ENCODE measurements at regions not wholly inside any gene's neighbourhood (a gene's known extent, or its start where the extent isn't known, plus 50 kb on each side); places are given as distances from the start of the nearest gene placed in this dataset.

DNA sequence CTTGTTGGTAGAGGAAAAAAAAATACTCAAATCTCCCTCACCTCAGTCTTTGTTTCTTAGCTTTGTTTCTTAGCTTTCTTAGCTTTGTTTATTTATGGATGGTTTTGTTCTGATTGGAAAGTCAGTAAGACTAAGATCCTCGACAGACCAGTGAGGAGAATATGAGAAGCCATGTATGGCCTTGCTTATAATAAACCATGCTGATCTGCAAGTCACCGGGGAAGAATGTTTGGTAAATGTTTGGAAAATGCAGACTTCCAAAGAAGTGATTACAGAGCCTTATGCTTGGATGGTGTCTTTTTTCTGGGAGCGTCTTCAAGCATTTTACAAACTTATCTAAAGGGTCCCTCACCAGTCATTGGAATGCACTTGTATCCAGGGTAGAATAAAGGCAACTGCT lies 90.1 kb upstream of the NOCT start:
- DNase-seq (ENCODE audit: low read depth): no peak

GRCh38 chr4:138919094-138919936 lies 96.3 kb upstream of the NOCT start:
- DNase-seq (ENCODE audit: low read depth): peak; percentile 72

DNA sequence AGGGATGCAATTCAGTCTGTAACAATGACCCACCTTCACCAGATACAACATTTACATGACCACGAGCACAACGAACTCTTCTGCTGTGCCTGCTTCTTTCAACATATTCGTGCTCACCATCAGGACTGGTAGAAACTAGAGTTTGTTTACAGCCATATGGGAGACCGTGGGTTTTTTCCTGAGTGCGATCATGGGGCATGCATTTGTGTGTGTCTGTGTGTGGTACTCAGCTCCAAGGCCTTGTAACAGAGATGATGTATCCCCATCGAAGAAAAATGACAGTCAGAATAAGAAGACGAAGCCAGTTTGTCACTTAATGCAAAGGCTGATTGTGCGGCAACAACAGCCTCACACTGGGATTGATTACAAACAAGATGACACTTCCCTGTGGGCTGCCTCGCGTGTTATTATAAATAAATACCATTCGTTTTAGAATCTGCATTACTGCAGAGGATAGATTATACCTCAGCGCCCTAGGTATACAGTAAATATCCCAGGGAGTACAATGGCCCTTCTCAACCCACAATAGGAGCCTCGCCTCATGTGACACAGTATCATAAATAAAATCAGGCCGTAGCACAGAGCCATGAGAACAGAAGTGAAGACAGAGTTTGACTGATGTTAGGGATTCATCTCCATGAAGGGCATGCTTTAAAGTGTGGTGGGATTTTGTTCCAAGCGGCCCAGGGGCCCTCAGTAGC lies 97.3 kb upstream of the NOCT start:
- no peak for DNase-seq (ENCODE audit: low read depth)

GRCh38 chr4:138916763-138917162 lies 98.8 kb upstream of the NOCT start:
- no peak for DNase-seq (ENCODE audit: low read depth)

GRCh38 chr4:138915756-138916155 lies 99.8 kb upstream of the NOCT start:
- no peak for DNase-seq (ENCODE audit: low read depth)

DNA sequence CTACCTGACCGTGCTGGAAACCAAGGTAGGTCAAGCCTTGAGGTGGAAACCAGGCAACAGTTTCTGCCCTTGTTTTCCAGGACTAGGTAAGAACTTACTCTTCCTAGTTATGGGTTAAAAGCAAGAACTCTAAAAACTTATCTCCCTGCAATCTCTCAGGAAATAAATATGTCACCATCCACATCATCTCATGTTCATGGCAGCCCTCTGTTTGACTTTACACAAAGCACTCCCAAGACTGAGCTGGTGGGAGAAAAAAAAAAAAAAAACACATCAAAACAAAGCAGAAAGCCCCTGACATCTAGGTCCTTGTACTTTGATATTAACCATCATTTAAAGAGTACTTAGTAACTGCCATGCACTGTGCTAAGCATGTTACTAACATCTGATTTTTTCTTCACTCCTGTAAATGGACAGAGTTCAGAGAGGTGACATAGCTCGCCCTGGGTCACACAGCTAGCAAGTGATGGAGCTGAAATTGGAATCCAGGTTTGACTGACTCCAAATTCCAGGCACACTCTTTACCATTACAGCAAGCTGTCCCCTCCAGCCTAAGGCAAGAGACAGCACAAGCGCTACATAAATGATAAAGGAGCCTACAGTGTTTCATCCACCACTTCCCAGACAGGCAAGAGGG lies 102.8 kb upstream of the NOCT start:
- DNase-seq (ENCODE audit: low read depth): no peak

DNA sequence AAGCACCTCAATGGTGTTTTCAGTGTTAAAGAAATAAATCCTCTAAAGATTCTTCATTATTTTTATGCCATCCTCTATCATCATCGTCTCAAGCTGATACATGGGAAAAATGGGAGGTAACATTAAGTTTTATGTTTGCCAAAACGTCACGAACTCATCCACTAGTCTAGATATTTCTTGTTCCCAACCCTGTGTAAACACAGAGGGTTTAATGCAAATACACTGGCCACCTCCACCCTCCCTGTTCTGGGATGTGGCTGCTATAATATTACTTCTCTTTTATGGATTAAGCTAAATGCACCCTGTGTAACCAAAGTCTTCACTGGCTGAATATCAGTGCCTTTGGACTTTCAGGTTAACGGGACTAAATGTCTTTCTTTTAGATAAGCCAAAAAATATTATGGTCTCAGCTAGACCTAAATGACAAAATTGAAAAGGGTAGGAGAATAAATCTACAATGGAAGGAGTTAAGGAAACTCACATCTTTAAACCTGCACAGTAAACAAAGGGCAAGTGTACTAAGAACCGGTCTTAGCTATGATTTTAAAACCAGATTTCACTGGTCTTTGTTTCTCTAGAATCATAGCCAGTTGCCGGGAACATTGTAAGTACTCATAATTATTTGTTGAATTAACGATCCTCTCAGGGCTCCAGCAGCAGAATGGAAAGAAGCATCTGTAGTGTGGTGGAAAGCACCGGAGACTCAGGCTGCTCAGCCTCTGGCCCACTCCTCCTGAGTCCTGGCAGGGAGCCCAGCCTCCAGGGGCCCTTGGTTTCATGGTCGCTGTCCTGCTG lies 103.5 kb upstream of the NOCT start:
- peak; percentile 8 for DNase-seq (ENCODE audit: low read depth)

DNA sequence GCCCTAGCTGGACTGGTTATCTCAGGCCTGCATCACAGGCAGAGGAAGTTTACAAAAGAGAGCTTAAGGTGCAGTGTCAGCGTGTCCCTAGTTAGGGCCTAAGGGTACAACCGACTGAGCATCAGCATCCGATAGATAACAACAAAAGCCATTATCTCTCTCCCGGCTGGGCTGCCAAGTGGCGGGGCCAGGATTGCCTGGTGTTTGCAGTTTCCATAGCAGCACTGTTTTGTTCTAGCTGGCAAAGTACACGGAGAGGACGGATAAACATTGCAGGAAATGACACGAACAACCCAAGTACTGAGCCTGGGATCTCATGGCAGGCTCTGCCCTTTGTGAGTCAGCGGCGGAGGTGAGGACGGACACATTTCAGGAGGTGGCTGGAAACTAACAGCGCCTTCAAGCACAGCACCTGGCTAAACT lies 104.7 kb upstream of the NOCT start:
- peak; percentile 84 for DNase-seq (ENCODE audit: low read depth)

DNA sequence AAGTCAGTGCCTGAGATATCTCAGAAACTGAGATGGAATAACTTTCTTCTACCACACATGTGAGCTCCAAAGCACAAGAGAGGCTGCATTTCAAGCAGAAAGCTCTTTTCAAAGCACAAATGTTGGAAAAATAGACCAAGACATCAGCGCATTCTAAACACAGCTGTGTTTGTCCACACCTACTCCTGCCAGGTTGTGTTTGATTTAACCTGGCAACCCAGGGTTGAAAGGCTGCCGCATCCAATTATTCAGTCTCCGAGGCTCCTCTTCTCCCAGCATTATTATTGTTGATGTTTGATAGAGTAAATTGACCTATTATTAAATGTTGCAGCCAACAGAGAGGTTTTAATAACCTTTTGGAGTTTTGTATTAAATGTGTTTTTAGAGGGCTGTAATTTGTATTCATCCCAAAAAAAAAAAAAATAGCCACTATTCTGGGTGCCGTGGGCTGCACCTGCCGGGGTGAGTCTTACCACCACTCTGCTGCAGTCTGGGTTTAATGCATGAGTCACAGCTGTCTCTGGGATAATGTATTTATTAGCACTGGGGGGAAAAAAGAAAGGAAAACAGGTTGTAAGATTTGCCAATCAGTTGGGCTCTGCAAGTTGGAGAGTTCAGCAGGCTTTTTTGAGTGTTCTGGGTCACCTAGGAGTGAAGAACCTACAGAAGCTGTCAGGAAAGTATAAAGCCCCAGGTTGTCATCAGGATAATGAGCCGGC lies 105.2 kb upstream of the NOCT start:
- DNase-seq (ENCODE audit: low read depth): peak; percentile 32

- no peak for DNase-seq (ENCODE audit: low read depth)
Measured at GRCh38 chr4:138909587-138909986, 106.0 kb upstream of the NOCT start.

- DNase-seq (ENCODE audit: low read depth): no peak
Measured at GRCh38 chr4:138908134-138908533, 107.4 kb upstream of the NOCT start.

GRCh38 chr4:138907174-138907573 lies 108.4 kb upstream of the NOCT start:
- DNase-seq (ENCODE audit: low read depth): no peak

DNA sequence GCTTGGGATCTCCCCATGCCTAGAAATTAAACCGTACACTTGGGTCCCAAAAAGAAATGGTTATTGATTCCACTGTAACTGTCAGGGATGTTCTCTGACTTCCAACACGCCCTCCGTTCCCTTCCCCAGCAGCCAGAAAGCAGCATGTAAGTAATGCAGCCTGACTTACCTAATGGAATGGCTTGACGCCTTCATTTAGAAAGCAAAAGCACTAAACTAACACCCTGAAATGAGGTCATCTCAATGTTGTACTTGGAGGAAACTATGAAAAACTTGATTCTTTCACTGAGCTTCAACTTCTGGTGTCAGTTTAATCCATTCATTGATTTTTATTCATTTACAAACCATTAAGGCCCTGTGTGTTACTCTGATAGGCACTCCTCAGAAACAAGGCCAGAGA lies 110.8 kb upstream of the NOCT start:
- no peak for DNase-seq (ENCODE audit: low read depth)

GRCh38 chr4:138903185-138903584 lies 112.4 kb upstream of the NOCT start:
- DNase-seq (ENCODE audit: low read depth): no peak

GRCh38 chr4:138902705-138903104 lies 112.9 kb upstream of the NOCT start:
- DNase-seq (ENCODE audit: low read depth): no peak

GRCh38 chr4:138901177-138901576 lies 114.4 kb upstream of the NOCT start:
- DNase-seq (ENCODE audit: low read depth): no peak

- DNase-seq (ENCODE audit: low read depth): no peak
Measured at GRCh38 chr4:138899999-138900398, 115.6 kb upstream of the NOCT start.

- DNase-seq (ENCODE audit: low read depth): no peak
Measured at GRCh38 chr4:138898282-138898681, 117.3 kb upstream of the NOCT start.

GRCh38 chr4:138897811-138898226 lies 117.8 kb upstream of the NOCT start:
- peak; percentile 70 for DNase-seq (ENCODE audit: low read depth)

DNA sequence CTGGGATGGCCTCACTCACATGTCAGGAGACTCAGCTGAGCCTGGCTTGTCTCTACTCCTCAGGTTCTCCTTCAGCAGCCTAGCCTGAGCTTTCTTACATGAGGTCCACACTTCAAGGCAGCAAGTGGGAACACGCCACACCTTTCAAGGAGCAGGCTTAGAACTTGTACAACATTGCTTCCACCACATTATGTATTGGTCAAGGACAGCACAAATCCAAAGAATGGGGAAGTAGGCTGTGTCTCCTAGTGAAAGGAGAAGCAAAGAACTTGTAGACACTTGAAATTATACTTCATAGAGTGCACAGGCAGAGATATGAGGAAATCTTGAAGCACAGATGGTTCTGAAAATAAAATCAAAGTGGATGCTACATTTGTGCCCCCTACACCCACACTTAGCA lies 120.9 kb upstream of the NOCT start:
- no peak for DNase-seq (ENCODE audit: low read depth)

DNA sequence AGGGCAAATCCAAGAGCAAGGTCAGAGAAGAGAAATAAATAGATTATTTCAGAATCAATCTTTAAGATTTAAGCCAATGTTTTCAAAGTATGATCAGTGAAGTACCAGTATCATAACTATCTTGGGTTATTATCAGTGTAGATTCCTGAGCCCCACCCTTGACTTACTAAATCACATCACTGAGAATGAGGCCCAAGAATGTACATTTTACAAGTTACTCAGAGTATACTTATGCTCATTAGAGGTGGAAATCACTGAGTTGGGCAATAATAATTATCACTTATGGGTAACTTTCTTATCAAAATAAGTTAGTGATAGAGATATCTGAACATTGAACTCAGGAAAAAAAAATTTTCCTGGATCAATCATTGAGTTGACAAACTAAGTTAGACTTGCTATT lies 121.6 kb upstream of the NOCT start:
- DNase-seq (ENCODE audit: low read depth): no peak
